ENCODE measurements at regions not wholly inside any gene's neighbourhood (a gene's known extent, or its start where the extent isn't known, plus 50 kb on each side); places are given as distances from the start of the nearest gene placed in this dataset.

GRCh38 chr9:16052146-16052545, 499.3 kb downstream of the CCDC171 start:
- no peak overlapping the region for H3K4me3 ChIP-seq (ENCODE audit: low read depth, low read length)
- TF ChIP-seq, protein P1, sequence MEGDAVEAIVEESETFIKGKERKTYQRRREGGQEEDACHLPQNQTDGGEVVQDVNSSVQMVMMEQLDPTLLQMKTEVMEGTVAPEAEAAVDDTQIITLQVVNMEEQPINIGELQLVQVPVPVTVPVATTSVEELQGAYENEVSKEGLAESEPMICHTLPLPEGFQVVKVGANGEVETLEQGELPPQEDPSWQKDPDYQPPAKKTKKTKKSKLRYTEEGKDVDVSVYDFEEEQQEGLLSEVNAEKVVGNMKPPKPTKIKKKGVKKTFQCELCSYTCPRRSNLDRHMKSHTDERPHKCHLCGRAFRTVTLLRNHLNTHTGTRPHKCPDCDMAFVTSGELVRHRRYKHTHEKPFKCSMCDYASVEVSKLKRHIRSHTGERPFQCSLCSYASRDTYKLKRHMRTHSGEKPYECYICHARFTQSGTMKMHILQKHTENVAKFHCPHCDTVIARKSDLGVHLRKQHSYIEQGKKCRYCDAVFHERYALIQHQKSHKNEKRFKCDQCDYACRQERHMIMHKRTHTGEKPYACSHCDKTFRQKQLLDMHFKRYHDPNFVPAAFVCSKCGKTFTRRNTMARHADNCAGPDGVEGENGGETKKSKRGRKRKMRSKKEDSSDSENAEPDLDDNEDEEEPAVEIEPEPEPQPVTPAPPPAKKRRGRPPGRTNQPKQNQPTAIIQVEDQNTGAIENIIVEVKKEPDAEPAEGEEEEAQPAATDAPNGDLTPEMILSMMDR (IDR thresholded peaks at IDR 0.05; ENCODE audit: control insufficient read depth, extremely low read depth, insufficient read depth) = no peak
- no peak for DNase-seq (ENCODE audit: low read depth)

GRCh38 chr9:16052757-16053530, 500.1 kb downstream of the CCDC171 start:
- H3K4me3 ChIP-seq (ENCODE audit: low read depth, low read length) = no peak overlapping the region
- DNase-seq (ENCODE audit: low read depth) = no peak
- TF ChIP-seq, protein P1 (IDR thresholded peaks at IDR 0.05; ENCODE audit: control insufficient read depth, extremely low read depth, insufficient read depth) = no peak

DNA sequence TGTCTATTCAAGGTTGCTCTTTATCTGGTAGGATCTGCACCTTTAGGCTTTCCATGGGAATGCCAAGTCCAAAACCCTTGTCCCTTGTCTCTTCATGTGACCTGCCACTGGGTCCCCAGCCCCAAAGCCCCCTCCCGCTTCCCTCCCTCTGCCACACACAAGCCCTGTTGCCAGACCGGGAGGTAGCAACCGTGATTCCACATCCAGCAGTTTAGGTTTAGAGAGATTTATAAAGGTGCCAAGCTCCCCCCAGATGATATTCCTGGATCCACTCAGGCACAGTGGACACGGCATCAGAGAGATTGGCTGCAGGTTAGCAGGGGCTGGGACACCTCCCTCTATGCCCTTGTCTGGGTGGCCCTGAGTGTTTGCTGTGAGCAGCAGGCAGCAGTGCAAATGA, 504.7 kb downstream of the CCDC171 start:
- H3K4me3 ChIP-seq (ENCODE audit: low read depth, low read length) = no peak overlapping the region
- DNase-seq (ENCODE audit: low read depth) = no peak
- TF ChIP-seq, protein P1 (IDR thresholded peaks at IDR 0.05; ENCODE audit: control insufficient read depth, extremely low read depth, insufficient read depth) = no peak

DNA sequence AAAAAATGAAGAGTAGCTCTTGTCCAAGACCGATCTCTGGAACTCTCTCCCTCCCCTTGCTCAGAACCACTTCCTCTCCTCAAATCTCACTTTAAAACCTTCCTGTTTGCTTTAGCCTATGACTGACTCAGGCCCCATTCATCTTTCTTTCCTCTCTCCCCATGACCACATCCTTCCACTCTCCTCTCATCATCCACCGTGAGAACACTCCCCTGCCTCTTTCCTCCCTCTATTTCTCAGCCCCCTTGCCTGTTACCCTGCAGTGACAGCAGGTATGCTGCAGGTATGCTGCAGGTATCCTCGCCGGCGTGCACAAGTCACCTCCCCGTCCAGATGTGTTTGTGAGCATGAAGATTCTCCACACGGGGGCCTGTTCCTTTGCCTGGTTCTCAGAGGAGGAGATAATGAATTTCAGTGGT, 505.3 kb downstream of the CCDC171 start:
- TF ChIP-seq, protein P1 (IDR thresholded peaks at IDR 0.05; ENCODE audit: control insufficient read depth, extremely low read depth, insufficient read depth) = no peak
- H3K4me3 ChIP-seq (ENCODE audit: low read depth, low read length) = no peak overlapping the region
- no peak for DNase-seq (ENCODE audit: low read depth)

GRCh38 chr9:16060436-16061129, 507.7 kb downstream of the CCDC171 start:
- H3K4me3 ChIP-seq (ENCODE audit: low read depth, low read length) = no peak overlapping the region
- TF ChIP-seq, protein P1 (IDR thresholded peaks at IDR 0.05; ENCODE audit: control insufficient read depth, extremely low read depth, insufficient read depth) = no peak
- no peak for DNase-seq (ENCODE audit: low read depth)

GRCh38 chr9:16062542-16063240, 509.8 kb downstream of the CCDC171 start:
- TF ChIP-seq, protein P1 (IDR thresholded peaks at IDR 0.05; ENCODE audit: control insufficient read depth, extremely low read depth, insufficient read depth) = no peak
- no peak for DNase-seq (ENCODE audit: low read depth)
- no peak overlapping the region for H3K4me3 ChIP-seq (ENCODE audit: low read depth, low read length)
